Testis (tissue), 2 donors: ENCODE measurements at regions not wholly inside any gene's neighbourhood (a gene's known extent, or its start where the extent isn't known, plus 50 kb on each side); places are given as distances from the start of the nearest gene placed in this dataset.

Experiments
- DNase-seq: peaks from one replicate; pipeline ENCODE4 v3.0.0-alpha.2; 2019
- H3K27ac ChIP-seq, 2 donors: fragments of 200-600 bp; sonication (generic); one replicate each; pipeline ENCODE4 v1.5.1; 2019
- H3K27me3 ChIP-seq: fragments of 200-600 bp; sonication (generic); one replicate; pipeline ENCODE4 v1.5.1; 2019
- H3K36me3 ChIP-seq: fragments of 200-600 bp; sonication (generic); one replicate; pipeline ENCODE4 v1.5.1; 2017; ENCODE audit warnings: low read depth; ENCODE audit errors: missing control alignments
- H3K4me1 ChIP-seq: fragments of 200-600 bp; sonication (generic); one replicate; pipeline ENCODE4 v1.5.1; 2019
- H3K4me3 ChIP-seq, 2 donors: fragments of 200-600 bp; sonication (generic); one replicate each; pipeline ENCODE4 v1.5.1; 2017 to 2019
- H3K9me3 ChIP-seq: fragments of 200-600 bp; sonication (generic); one replicate; pipeline ENCODE4 v1.5.1; 2017
- CTCF ChIP-seq, 3 experiments: fragments of 450-650 bp in 2 of 3; fragments of 200-600 bp in 1 of 3; sonication (generic) in 1 of 3; IDR thresholded peaks; one replicate each; pipeline ENCODE4 v1.5.1; 2016 to 2019; ENCODE audit warnings: antibody characterized with exemption in 3 of 3, mild to moderate bottlenecking in 2 of 3, moderate library complexity in 1 of 3
- POLR2A ChIP-seq: fragments of 450-650 bp; IDR thresholded peaks from one replicate; pipeline ENCODE4 v1.6.1; 2017; ENCODE audit warnings: antibody characterized with exemption, mild to moderate bottlenecking, moderate library complexity
- WGBS, 2 donors: methylation state at CpG; one replicate each; pipeline ENCODE4 v1.1.5; 2018; 5-methylcytosine and 5-hydroxymethylcytosine counted together
- intact Hi-C: fragments of 100-400 bp; cut with DNase I; formaldehyde crosslinking; loops from one replicate; pipeline ENCODE4 v1.15.1; 2023; ENCODE audit warnings: low total_unique reads

GRCh38 chr7:155188821-155189581, 108.7 kb upstream of the INSIG1 start:
- Histone ChIP-seq H3K4me1 (no peaks in the 10 kb centered on the region), H3K27ac (no peak overlapping the region), H3K27me3 (no peaks in the 10 kb centered on the region), H3K4me3 (no peak overlapping the region), H3K9me3 (no peaks in the 10 kb centered on the region), H3K36me3 (no peaks in the 10 kb centered on the region)
- TF ChIP-seq POLR2A (no peak), CTCF (IDR thresholded peaks at IDR 0.05) (no peak)
- no peak for DNase-seq
- intact Hi-C loops: no loop called here
- 81 to 98% methylated on average over 8 to 13 of the region's 13 CpGs for WGBS, 2 donors

- DNase-seq: no peak
- Histone ChIP-seq H3K4me1 (no peaks in the 10 kb centered on the region), H3K4me3 (no peak overlapping the region), H3K27ac (no peak overlapping the region), H3K36me3 (no peaks in the 10 kb centered on the region), H3K27me3 (no peaks in the 10 kb centered on the region), H3K9me3 (no peaks in the 10 kb centered on the region)
- intact Hi-C loops: no loop called here
- no peak for TF ChIP-seq CTCF (IDR thresholded peaks at IDR 0.05)
- no peak for TF ChIP-seq POLR2A
- WGBS, 2 donors: 74 to 82% methylated on average over 9 to 13 of the region's 13 CpGs
These were observed 108.1 kb upstream of the INSIG1 start for GRCh38 chr7:155189590-155189989.

GRCh38 chr7:155190688-155191087, 107.0 kb upstream of the INSIG1 start:
- TF ChIP-seq CTCF (IDR thresholded peaks at IDR 0.05): peak; percentile 87 to 93 (median 93)
- TF ChIP-seq POLR2A: no peak
- Histone ChIP-seq H3K36me3 (no peaks in the 10 kb centered on the region), H3K27ac (no peak overlapping the region), H3K4me1 (no peaks in the 10 kb centered on the region), H3K4me3 (no peak overlapping the region), H3K9me3 (no peaks in the 10 kb centered on the region), H3K27me3 (no peaks in the 10 kb centered on the region)
- WGBS, 2 donors: 8 to 14% methylated on average over 28 of the region's 28 CpGs
- intact Hi-C loops: loop anchor here (5.0 kb wide), 1 partner anchor 152 kb away; no protein-coding TSS in a partner anchor
- peak; percentile 73 for DNase-seq

- Histone ChIP-seq H3K27me3 (no peaks in the 10 kb centered on the region), H3K27ac (no peak overlapping the region), H3K4me3 (no peak overlapping the region), H3K9me3 (no peaks in the 10 kb centered on the region), H3K4me1 (no peaks in the 10 kb centered on the region), H3K36me3 (no peaks in the 10 kb centered on the region)
- TF ChIP-seq CTCF (IDR thresholded peaks at IDR 0.05): no peak
- TF ChIP-seq POLR2A: no peak
- intact Hi-C loops: loop anchor here (5.0 kb wide), 1 partner anchor 151 kb away; no protein-coding TSS in a partner anchor
- 42 to 57% methylated on average over 6 to 14 of the region's 14 CpGs for WGBS, 2 donors
- DNase-seq: no peak
These were observed 106.5 kb upstream of the INSIG1 start for GRCh38 chr7:155191137-155191536.
